ENCODE measurements at regions not wholly inside any gene's neighbourhood (a gene's known extent, or its start where the extent isn't known, plus 50 kb on each side); places are given as distances from the start of the nearest gene placed in this dataset.

DNA sequence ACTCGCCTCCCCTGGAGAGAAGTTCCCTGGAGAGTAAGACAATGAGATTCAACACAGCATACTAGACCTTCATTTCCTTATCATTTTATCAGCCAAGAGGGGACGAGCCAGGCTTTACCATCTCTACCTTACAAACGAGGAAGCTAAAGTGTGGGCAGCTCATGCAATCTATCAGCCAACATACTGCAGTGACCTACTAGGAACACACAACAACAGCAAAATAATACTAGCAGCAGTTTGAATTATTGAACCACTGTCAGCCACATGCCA, 60.0 kb upstream of the TEX51 start:
- TF ChIP-seq, protein P1, sequence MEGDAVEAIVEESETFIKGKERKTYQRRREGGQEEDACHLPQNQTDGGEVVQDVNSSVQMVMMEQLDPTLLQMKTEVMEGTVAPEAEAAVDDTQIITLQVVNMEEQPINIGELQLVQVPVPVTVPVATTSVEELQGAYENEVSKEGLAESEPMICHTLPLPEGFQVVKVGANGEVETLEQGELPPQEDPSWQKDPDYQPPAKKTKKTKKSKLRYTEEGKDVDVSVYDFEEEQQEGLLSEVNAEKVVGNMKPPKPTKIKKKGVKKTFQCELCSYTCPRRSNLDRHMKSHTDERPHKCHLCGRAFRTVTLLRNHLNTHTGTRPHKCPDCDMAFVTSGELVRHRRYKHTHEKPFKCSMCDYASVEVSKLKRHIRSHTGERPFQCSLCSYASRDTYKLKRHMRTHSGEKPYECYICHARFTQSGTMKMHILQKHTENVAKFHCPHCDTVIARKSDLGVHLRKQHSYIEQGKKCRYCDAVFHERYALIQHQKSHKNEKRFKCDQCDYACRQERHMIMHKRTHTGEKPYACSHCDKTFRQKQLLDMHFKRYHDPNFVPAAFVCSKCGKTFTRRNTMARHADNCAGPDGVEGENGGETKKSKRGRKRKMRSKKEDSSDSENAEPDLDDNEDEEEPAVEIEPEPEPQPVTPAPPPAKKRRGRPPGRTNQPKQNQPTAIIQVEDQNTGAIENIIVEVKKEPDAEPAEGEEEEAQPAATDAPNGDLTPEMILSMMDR (IDR thresholded peaks at IDR 0.05), result no peak
- TF ChIP-seq POLR2A (IDR thresholded peaks at IDR 0.05), result no peak

Data from right lobe of liver (tissue), 4 donors.